GM12878 (cell line): ENCODE measurements at regions not wholly inside any gene's neighbourhood (a gene's known extent, or its start where the extent isn't known, plus 50 kb on each side); places are given as distances from the start of the nearest gene placed in this dataset.

Source experiments
- ATAC-seq: fragments of 200-7000 bp; cut with Tn5 transposase; 3 replicates; pipeline ENCODE4 v1.9.1; 2020; ENCODE audit warnings: mild to moderate bottlenecking, moderate library complexity
- BruUV-seq: library from RNA; stranded (reverse); fragments of 400-500 nt; replicated peaks from 2 replicates; lab custom pipeline; 2021; lab: Mats Ljungman, UMichigan
- CTCF ChIA-PET: fragments of 300-600 bp; sonication (Branson Sonifier 250); formaldehyde crosslinking; extraction: SDS; loops from one replicate; lab custom pipeline; 2021; ENCODE audit warnings: inconsistent platforms; lab: Yijun Ruan, JAX
- POLR2A ChIA-PET: fragments of 350-600 bp; formaldehyde crosslinking; extraction: SDS; loops from one replicate; lab custom pipeline; 2021; ENCODE audit warnings: inconsistent platforms; lab: Charles Lee
- RAD21 ChIA-PET: fragments of 300-600 bp; sonication (Branson Sonifier 250); formaldehyde crosslinking; loops from one replicate; lab custom pipeline; 2023; ENCODE audit warnings: antibody characterized with exemption; ENCODE audit not compliant: unreplicated experiment; lab: Charles Lee
- SMC1A ChIA-PET: fragments of 300-600 bp; sonication (Branson Sonifier 250); formaldehyde crosslinking; loops from one replicate; lab custom pipeline; 2023; ENCODE audit not compliant: unreplicated experiment, uncharacterized antibody; lab: Charles Lee
- DNase-seq: peaks from one replicate; pipeline ENCODE4 v3.0.0-alpha.2; 2011; ENCODE audit warnings: low read depth, low spot score
- FAIRE-seq: peaks from 3 replicates; lab custom pipeline; 2011; peaks lifted over from hg19 to GRCh38; lab: Jason Lieb, UNC
- H2AFZ ChIP-seq: 2 replicates; pipeline ENCODE4 v1.6.0; 2011; ENCODE audit warnings: low read depth, low read length, control low read depth; ENCODE audit not compliant: control insufficient read depth
- H3K27ac ChIP-seq: 2 replicates; pipeline ENCODE4 v1.5.1; 2011; ENCODE audit warnings: control low read depth; ENCODE audit not compliant: control insufficient read depth, insufficient read depth
- H3K27me3 ChIP-seq, 2 experiments: replicated peaks in 1 of 2; 2 replicates each; pipeline versions ENCODE4 v1.6.0 to v1.6.1; 2011; ENCODE audit warnings: low read length in 1 of 2; ENCODE audit not compliant: control insufficient read depth in 2 of 2, insufficient read depth in 2 of 2
- H3K36me3 ChIP-seq, 2 experiments: 2 replicates each; pipeline ENCODE4 v1.5.1; 2011; ENCODE audit warnings: low read length in 1 of 2; ENCODE audit not compliant: control insufficient read depth in 2 of 2, insufficient read depth in 2 of 2
- H3K4me1 ChIP-seq: 2 replicates; pipeline ENCODE4 v1.6.1; 2011; ENCODE audit warnings: mild to moderate bottlenecking, low read length, moderate library complexity, mixed read lengths; ENCODE audit not compliant: control insufficient read depth, insufficient read depth
- H3K4me2 ChIP-seq: 2 replicates; pipeline ENCODE4 v1.6.0; 2011; ENCODE audit warnings: control low read depth; ENCODE audit not compliant: control insufficient read depth, insufficient read depth
- H3K4me3 ChIP-seq: fragments of 200-600 bp; sonication (generic); 2 replicates; pipeline ENCODE4 v1.5.1; 2016
- H3K79me2 ChIP-seq: 2 replicates; pipeline ENCODE4 v1.6.0; 2011; ENCODE audit warnings: low read length; ENCODE audit not compliant: control insufficient read depth, insufficient read depth
- H3K9ac ChIP-seq: 2 replicates; pipeline ENCODE4 v1.8.0; 2011; ENCODE audit warnings: low read length, control low read depth, mixed read lengths; ENCODE audit not compliant: control insufficient read depth, insufficient read depth
- H3K9me3 ChIP-seq: replicated peaks from 3 replicates; pipeline ENCODE4 v1.5.1; 2011; ENCODE audit warnings: mild to moderate bottlenecking, low read length; ENCODE audit not compliant: control insufficient read depth, insufficient read depth
- H4K20me1 ChIP-seq: 2 replicates; pipeline ENCODE4 v1.6.0; 2011; ENCODE audit not compliant: control insufficient read depth, insufficient read depth
- CBX5 ChIP-seq: sonication (generic); IDR thresholded peaks from 2 replicates; pipeline ENCODE4 v1.6.1; 2016; ENCODE audit warnings: low read depth, moderate library complexity, mild to moderate bottlenecking, inconsistent platforms
- CREM ChIP-seq: IDR thresholded peaks from 2 replicates; pipeline ENCODE4 v1.6.1; 2014; ENCODE audit warnings: antibody characterized with exemption, low read depth
- DPF2 ChIP-seq: fragments of 450-650 bp; IDR thresholded peaks from 2 replicates; pipeline ENCODE4 v1.6.1; 2017; ENCODE audit warnings: mild to moderate bottlenecking
- IKZF1 ChIP-seq: fragments of 450-650 bp; conservative IDR thresholded peaks from 2 replicates; pipeline ENCODE4 v1.6.1; 2017; ENCODE audit warnings: antibody characterized with exemption, mild to moderate bottlenecking
- NFYA ChIP-seq: IDR thresholded peaks from 2 replicates; pipeline ENCODE4 v1.6.1; 2011; ENCODE audit warnings: low read depth, mild to moderate bottlenecking, low read length, improper control_type of control experiment, borderline replicate concordance
- NKRF ChIP-seq: fragments of 450-650 bp; conservative IDR thresholded peaks from 2 replicates; pipeline ENCODE4 v1.6.1; 2017; ENCODE audit warnings: mild to moderate bottlenecking, moderate library complexity
- RCOR1 ChIP-seq: conservative IDR thresholded peaks from 2 replicates; pipeline ENCODE4 v1.6.1; 2012; ENCODE audit warnings: low read depth, low read length, improper control_type of control experiment
- SMARCA5 ChIP-seq: fragments of 450-650 bp; IDR thresholded peaks from 2 replicates; pipeline ENCODE4 v1.6.1; 2017; ENCODE audit warnings: mild to moderate bottlenecking
- WRNIP1 ChIP-seq: IDR thresholded peaks from 2 replicates; pipeline ENCODE4 v1.6.1; 2011; ENCODE audit warnings: low read depth, low read length, improper control_type of control experiment, borderline replicate concordance
- ZNF622 ChIP-seq: fragments of 450-650 bp; IDR thresholded peaks from 2 replicates; pipeline ENCODE4 v1.6.1; 2017; ENCODE audit warnings: mild to moderate bottlenecking, inconsistent platforms
- WGBS: methylation state at CpG from one replicate; pipeline ENCODE4 v1.1.6; 2016; ENCODE audit warnings: low lambda C conversion rate; ENCODE audit not compliant: insufficient replicate concordance, insufficient coverage; ENCODE audit errors: missing lambda C conversion rate; 5-methylcytosine and 5-hydroxymethylcytosine counted together
- in situ Hi-C: fragments of 300-500 bp; cut with MboI; formaldehyde crosslinking; loops from 9 replicates; pipeline ENCODE4 v1.14.3; 2018; ENCODE audit warnings: mixed read lengths
- intact Hi-C: fragments of 100-400 bp; cut with micrococcal nuclease; formaldehyde crosslinking; loops from one replicate; pipeline ENCODE4 v1.14.2; 2022; ENCODE audit not compliant: unreplicated experiment

GRCh38 chr2:106575955-106576354, 88.8 kb downstream of the CD8B2 start:
- DNase-seq, result no peak
- Histone ChIP-seq H4K20me1 (no peaks in the 10 kb centered on the region), H3K9ac (no peak overlapping the region), H3K4me2 (no peak overlapping the region), H3K36me3 (no peaks in the 10 kb centered on the region), H3K79me2 (no peaks in the 10 kb centered on the region), H2AFZ (no peak overlapping the region), H3K27ac (no peak overlapping the region), H3K27me3 (no peaks in the 10 kb centered on the region), H3K9me3 (no peaks in the 10 kb centered on the region), H3K4me1 (no peaks in the 10 kb centered on the region), H3K4me3 (no peak overlapping the region)
- WGBS, result 35% methylated on average over 6 of the region's 6 CpGs
- ChIA-PET SMC1A (no interaction called here), RAD21 (no interaction called here), POLR2A (no interaction called here), CTCF (no interaction called here)
- intact Hi-C loops (no loop called here), in situ Hi-C loops (no loop called here)
- no peak for ATAC-seq
- BruUV-seq, result no TSS peak
- FAIRE-seq, result no peak
- TF ChIP-seq NKRF (no peak), CBX5 (no peak), WRNIP1 (no peak), ZNF622 (no peak), CREM (no peak), RCOR1 (no peak), NFYA (no peak), DPF2 (no peak), SMARCA5 (no peak), IKZF1 (no peak)
